SK-N-SH treated with all-trans-retinoic acid at 6 μM for 48 hours (cell line): ENCODE measurements at regions not wholly inside any gene's neighbourhood (a gene's known extent, or its start where the extent isn't known, plus 50 kb on each side); places are given as distances from the start of the nearest gene placed in this dataset.

Experiments
- ATAC-seq: fragments of 200-7000 bp; cut with Tn5 transposase; 3 replicates; pipeline ENCODE4 v1.9.1; 2020; ENCODE audit warnings: mild to moderate bottlenecking, moderate library complexity
- ARNTL ChIP-seq: fragments of 450-650 bp; formaldehyde crosslinking; IDR thresholded peaks from 2 replicates; pipeline ENCODE4 v1.5.0; 2020; ENCODE audit warnings: low read depth, mild to moderate bottlenecking, moderate library complexity, borderline replicate concordance
- BACH2 ChIP-seq: fragments of 250-450 bp; sonication (Bioruptor Pico); IDR thresholded peaks from 2 replicates; pipeline ENCODE4 v1.9.0; 2021; ENCODE audit warnings: mild to moderate bottlenecking, borderline replicate concordance
- CREB5 ChIP-seq: fragments of 250-450 bp; sonication (Bioruptor Pico); IDR thresholded peaks from 2 replicates; pipeline ENCODE4 v1.5.1; 2020; ENCODE audit warnings: low read depth, mild to moderate bottlenecking, moderate library complexity
- CSDC2 ChIP-seq: fragments of 250-450 bp; sonication (Bioruptor Pico); IDR thresholded peaks from 2 replicates; pipeline ENCODE4 v1.5.0; 2020; ENCODE audit warnings: mild to moderate bottlenecking, moderate library complexity
- CSRNP3 ChIP-seq: fragments of 250-450 bp; sonication (Bioruptor Pico); IDR thresholded peaks from 2 replicates; pipeline ENCODE4 v1.5.1; 2021; ENCODE audit warnings: mild to moderate bottlenecking, moderate library complexity
- ESRRG ChIP-seq: fragments of 250-450 bp; sonication (Bioruptor Pico); IDR thresholded peaks from 2 replicates; pipeline ENCODE4 v1.6.1; 2021; ENCODE audit warnings: mild to moderate bottlenecking
- GLIS3 ChIP-seq: fragments of 250-450 bp; sonication (Bioruptor Pico); IDR thresholded peaks from 2 replicates; pipeline ENCODE4 v1.5.0; 2020; ENCODE audit warnings: mild to moderate bottlenecking, moderate library complexity
- OSR1 ChIP-seq: fragments of 250-450 bp; sonication (Bioruptor Pico); IDR thresholded peaks from 2 replicates; pipeline ENCODE4 v1.8.0; 2022; ENCODE audit warnings: moderate library complexity, mild to moderate bottlenecking, inconsistent platforms
- PATZ1 ChIP-seq: fragments of 250-450 bp; sonication (Bioruptor Pico); IDR thresholded peaks from 2 replicates; pipeline ENCODE4 v1.8.0; 2020; ENCODE audit warnings: mild to moderate bottlenecking, moderate library complexity, borderline replicate concordance
- PPARA ChIP-seq: fragments of 250-450 bp; sonication (Bioruptor Pico); IDR thresholded peaks from 2 replicates; pipeline ENCODE4 v1.5.0; 2020; ENCODE audit warnings: mild to moderate bottlenecking, borderline replicate concordance
- SNAI2 ChIP-seq: fragments of 250-450 bp; sonication (Bioruptor Pico); IDR thresholded peaks from 2 replicates; pipeline ENCODE4 v1.5.0; 2020; ENCODE audit warnings: mild to moderate bottlenecking, moderate library complexity
- TCF4 ChIP-seq: fragments of 250-450 bp; sonication (Bioruptor Pico); IDR thresholded peaks from 2 replicates; pipeline ENCODE4 v1.8.0; 2021; ENCODE audit warnings: mild to moderate bottlenecking, moderate library complexity, borderline replicate concordance
- TOX ChIP-seq: fragments of 250-450 bp; sonication (Bioruptor Pico); IDR thresholded peaks from 2 replicates; pipeline ENCODE4 v1.8.0; 2021; ENCODE audit warnings: mild to moderate bottlenecking, moderate library complexity, borderline replicate concordance
- TSHZ2 ChIP-seq: fragments of 250-450 bp; sonication (Bioruptor Pico); IDR thresholded peaks from 2 replicates; pipeline ENCODE4 v1.5.0; 2020; ENCODE audit warnings: mild to moderate bottlenecking, moderate library complexity
- ZC3H10 ChIP-seq: fragments of 250-450 bp; sonication (Bioruptor Pico); IDR thresholded peaks from 2 replicates; pipeline ENCODE4 v1.5.1; 2021; ENCODE audit warnings: mild to moderate bottlenecking, moderate library complexity
- ZFP3 ChIP-seq: fragments of 250-450 bp; sonication (Bioruptor Pico); IDR thresholded peaks from 2 replicates; pipeline ENCODE4 v1.5.0; 2020; ENCODE audit warnings: mild to moderate bottlenecking, moderate library complexity
- ZFP30 ChIP-seq: fragments of 450-650 bp; formaldehyde crosslinking; IDR thresholded peaks from 2 replicates; pipeline ENCODE4 v1.5.0; 2022; ENCODE audit warnings: mild to moderate bottlenecking, moderate library complexity
- ZNF70 ChIP-seq: fragments of 450-650 bp; formaldehyde crosslinking; IDR thresholded peaks from 2 replicates; pipeline ENCODE4 v1.5.0; 2020; ENCODE audit warnings: mild to moderate bottlenecking, moderate library complexity
- ZNF8 ChIP-seq: fragments of 450-650 bp; formaldehyde crosslinking; IDR thresholded peaks from 2 replicates; pipeline ENCODE4 v1.5.0; 2020; ENCODE audit warnings: mild to moderate bottlenecking, moderate library complexity

- ATAC-seq, result no peak
Measured at GRCh38 chr6:159422041-159422984, 253.1 kb downstream of the FNDC1 start.

GRCh38 chr6:159421586-159421985 is 252.4 kb downstream of the FNDC1 start:
- ATAC-seq, result no peak
- no peak for TF ChIP-seq ZNF70 (CRISPR knock-in tag)
- TF ChIP-seq TOX (CRISPR knock-in tag), result no peak
- TF ChIP-seq ZC3H10 (CRISPR knock-in tag), result no peak
- no peak for TF ChIP-seq ZFP3
- no peak for TF ChIP-seq BACH2 (CRISPR knock-in tag)
- no peak for TF ChIP-seq ZFP30 (CRISPR knock-in tag)
- no peak for TF ChIP-seq GLIS3 (CRISPR knock-in tag)
- no peak for TF ChIP-seq PPARA (CRISPR knock-in tag)
- TF ChIP-seq CSDC2 (CRISPR knock-in tag), result no peak
- TF ChIP-seq SNAI2 (CRISPR knock-in tag), result no peak
- no peak for TF ChIP-seq PATZ1 (CRISPR knock-in tag)

More at GRCh38 chr6:159422041-159422984, 253.1 kb downstream of the FNDC1 start:
- TF ChIP-seq TSHZ2 (CRISPR knock-in tag) (no peak), ESRRG (CRISPR knock-in tag) (no peak), TCF4 (no peak), PPARA (CRISPR knock-in tag) (no peak), ZC3H10 (CRISPR knock-in tag) (no peak), CREB5 (CRISPR knock-in tag) (no peak), ZNF8 (no peak), ZFP30 (CRISPR knock-in tag) (no peak), CSDC2 (CRISPR knock-in tag) (no peak), ARNTL (no peak), GLIS3 (CRISPR knock-in tag) (no peak), OSR1 (CRISPR knock-in tag) (no peak), PATZ1 (CRISPR knock-in tag) (no peak), CSRNP3 (no peak), TOX (CRISPR knock-in tag) (no peak), BACH2 (CRISPR knock-in tag) (no peak), SNAI2 (CRISPR knock-in tag) (no peak)
